ENCODE measurements at regions not wholly inside any gene's neighbourhood (a gene's known extent, or its start where the extent isn't known, plus 50 kb on each side); places are given as distances from the start of the nearest gene placed in this dataset.

DNA sequence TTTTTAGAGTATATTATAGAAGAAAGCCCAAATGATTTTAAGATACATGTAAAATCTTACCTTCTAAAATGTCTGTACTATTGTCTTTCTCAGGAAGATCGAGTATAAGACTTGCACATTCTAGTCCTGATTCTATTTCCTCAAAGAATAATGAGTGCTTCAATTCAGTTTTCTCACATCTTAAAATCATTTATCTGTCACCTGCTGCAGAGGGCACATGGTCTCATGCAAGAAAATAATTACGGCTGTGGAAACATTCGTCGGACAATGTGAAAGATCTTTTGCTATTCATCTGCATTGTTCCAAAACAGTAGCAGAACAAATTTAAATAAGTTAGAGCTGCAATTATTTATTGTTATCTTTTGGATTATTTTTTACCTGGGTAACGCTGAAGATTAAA lies 1403.5 kb downstream of the PCDH9 start:
- no peak overlapping the region for H3K4me3 ChIP-seq (replicated peaks in 1 of 3; ENCODE audit: insufficient read depth in 1 of 3, low read depth in 2 of 3, low read length in 3 of 3)
- no peak overlapping the region for H3K4me2 ChIP-seq (ENCODE audit: low read depth, low read length)
- FAIRE-seq (no peak), ATAC-seq (no peak), DNase-seq (ENCODE audit: low spot score) (no peak)
- H3K9ac ChIP-seq (ENCODE audit: insufficient read depth, low read depth, low read length) = no peak overlapping the region
- H3K4me1 ChIP-seq (ENCODE audit: insufficient read depth, low read length) = no peaks in the 10 kb centered on the region
- no TSS peak for BruUV-seq (replicated peaks)
- no peaks in the 10 kb centered on the region for H3K36me3 ChIP-seq (replicated peaks in 1 of 2; ENCODE audit: control insufficient read depth in 1 of 2, insufficient read depth in 2 of 2, low read length in 2 of 2)
- ChIA-PET CTCF (ENCODE audit: low intra/inter-chr PET ratio, low total read pairs) (no interaction called here), POLR2A (no interaction called here)
- no peak overlapping the region for H3K27ac ChIP-seq (ENCODE audit: extremely low read length, insufficient read depth, low read length)
- in situ Hi-C loops (cut with HindIII; ENCODE audit: extremely low pct_ligation_motif_present, low pct_unique_long_range_greater_than_20kb) (no loop called here), intact Hi-C loops (cut with micrococcal nuclease; ENCODE audit: unreplicated experiment) (no loop called here)
- no peaks in the 10 kb centered on the region for H3K9me3 ChIP-seq (ENCODE audit: low read length)
- H3K27me3 ChIP-seq (ENCODE audit: control insufficient read depth in 1 of 2, insufficient read depth in 2 of 2, low read length in 2 of 2) = no peaks in the 10 kb centered on the region
- TF ChIP-seq ZNF292 (CRISPR knock-in tag; IDR thresholded peaks at IDR 0.05; ENCODE audit: borderline replicate concordance, low read depth) (no peak), CREB1 (IDR thresholded peaks at IDR 0.05) (no peak), CREB1 (CRISPR knock-in tag; IDR thresholded peaks at IDR 0.05) (no peak)
- H2AFZ ChIP-seq (ENCODE audit: low read length) = no peak overlapping the region
- H3K79me2 ChIP-seq (ENCODE audit: insufficient read depth, low read length) = no peaks in the 10 kb centered on the region
- no peaks in the 10 kb centered on the region for H4K20me1 ChIP-seq (ENCODE audit: insufficient read depth, low read length)
- 47% methylated on average over 5 of the region's 5 CpGs for WGBS (ENCODE audit: low lambda C conversion rate)

DNA sequence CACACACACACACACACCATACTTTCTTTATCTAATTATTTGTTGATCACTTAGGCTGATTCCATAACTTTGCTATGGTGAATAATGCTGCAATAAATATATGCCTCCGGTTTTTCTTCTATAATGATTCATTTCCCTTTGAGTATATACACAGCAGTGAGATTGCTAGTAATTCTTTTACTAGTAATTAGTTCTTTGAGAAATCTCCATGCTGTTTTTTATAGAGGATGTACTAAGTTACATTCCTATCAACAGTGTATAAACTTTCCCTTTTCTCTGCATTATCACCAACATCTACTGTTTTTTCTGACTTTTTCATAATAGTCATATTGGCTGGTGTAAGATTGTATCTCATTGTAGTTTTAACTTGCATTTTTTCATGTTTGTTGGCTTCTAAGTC lies 1405.1 kb downstream of the PCDH9 start:
- H3K4me2 ChIP-seq (ENCODE audit: low read depth, low read length) = no peak overlapping the region
- no peaks in the 10 kb centered on the region for H4K20me1 ChIP-seq (ENCODE audit: insufficient read depth, low read length)
- H3K79me2 ChIP-seq (ENCODE audit: insufficient read depth, low read length) = no peaks in the 10 kb centered on the region
- H3K36me3 ChIP-seq (replicated peaks in 1 of 2; ENCODE audit: control insufficient read depth in 1 of 2, insufficient read depth in 2 of 2, low read length in 2 of 2) = no peaks in the 10 kb centered on the region
- H3K27ac ChIP-seq (ENCODE audit: extremely low read length, insufficient read depth, low read length) = no peak overlapping the region
- no peak overlapping the region for H2AFZ ChIP-seq (ENCODE audit: low read length)
- H3K9me3 ChIP-seq (ENCODE audit: low read length) = no peaks in the 10 kb centered on the region
- FAIRE-seq = no peak
- DNase-seq (ENCODE audit: low spot score) = no peak
- H3K4me3 ChIP-seq (replicated peaks in 1 of 3; ENCODE audit: insufficient read depth in 1 of 3, low read depth in 2 of 3, low read length in 3 of 3) = no peak overlapping the region
- ATAC-seq = no peak
- H3K9ac ChIP-seq (ENCODE audit: insufficient read depth, low read depth, low read length) = no peak overlapping the region
- no peaks in the 10 kb centered on the region for H3K4me1 ChIP-seq (ENCODE audit: insufficient read depth, low read length)
- 3% methylated on average over 1 of the region's 1 CpG for WGBS (ENCODE audit: low lambda C conversion rate)
- no peaks in the 10 kb centered on the region for H3K27me3 ChIP-seq (ENCODE audit: control insufficient read depth in 1 of 2, insufficient read depth in 2 of 2, low read length in 2 of 2)
- no TSS peak for BruUV-seq (replicated peaks)
- ChIA-PET POLR2A (no interaction called here), CTCF (ENCODE audit: low intra/inter-chr PET ratio, low total read pairs) (no interaction called here)
- intact Hi-C loops (cut with micrococcal nuclease; ENCODE audit: unreplicated experiment) = no loop called here
- in situ Hi-C loops (cut with HindIII; ENCODE audit: extremely low pct_ligation_motif_present, low pct_unique_long_range_greater_than_20kb) = no loop called here
- TF ChIP-seq POLR2A (IDR thresholded peaks at IDR 0.05; ENCODE audit: insufficient read depth in 1 of 2, low read depth in 2 of 2, low read length in 2 of 2) (no peak), PPARG (CRISPR knock-in tag; conservative IDR thresholded peaks at IDR 0.05) (no peak), TOPORS (CRISPR knock-in tag; IDR thresholded peaks at IDR 0.05) (no peak), ZNF367 (CRISPR knock-in tag; IDR thresholded peaks at IDR 0.05; ENCODE audit: borderline replicate concordance) (no peak), EHMT2 (IDR thresholded peaks at IDR 0.05; ENCODE audit: borderline replicate concordance, low read depth, low read length) (no peak), ZC3H4 (CRISPR knock-in tag; IDR thresholded peaks at IDR 0.05; ENCODE audit: borderline replicate concordance) (no peak), CBX5 (CRISPR knock-in tag; IDR thresholded peaks at IDR 0.05; ENCODE audit: borderline replicate concordance) (no peak), KDM5A (IDR thresholded peaks at IDR 0.05; ENCODE audit: borderline replicate concordance, low read length) (no peak), NKX3-1 (CRISPR knock-in tag; IDR thresholded peaks at IDR 0.05) (no peak), ZBTB42 (CRISPR knock-in tag; IDR thresholded peaks at IDR 0.05) (no peak), NFE2L1 (CRISPR knock-in tag; IDR thresholded peaks at IDR 0.05; ENCODE audit: borderline replicate concordance) (no peak), ETV5 (CRISPR knock-in tag; IDR thresholded peaks at IDR 0.05; ENCODE audit: borderline replicate concordance) (no peak), KAT7 (CRISPR knock-in tag; IDR thresholded peaks at IDR 0.05; ENCODE audit: borderline replicate concordance) (no peak), ZSCAN21 (CRISPR knock-in tag; IDR thresholded peaks at IDR 0.05; ENCODE audit: borderline replicate concordance) (no peak), ZNF720 (CRISPR knock-in tag; IDR thresholded peaks at IDR 0.05) (no peak)
- TF ChIP-seq, protein P1, sequence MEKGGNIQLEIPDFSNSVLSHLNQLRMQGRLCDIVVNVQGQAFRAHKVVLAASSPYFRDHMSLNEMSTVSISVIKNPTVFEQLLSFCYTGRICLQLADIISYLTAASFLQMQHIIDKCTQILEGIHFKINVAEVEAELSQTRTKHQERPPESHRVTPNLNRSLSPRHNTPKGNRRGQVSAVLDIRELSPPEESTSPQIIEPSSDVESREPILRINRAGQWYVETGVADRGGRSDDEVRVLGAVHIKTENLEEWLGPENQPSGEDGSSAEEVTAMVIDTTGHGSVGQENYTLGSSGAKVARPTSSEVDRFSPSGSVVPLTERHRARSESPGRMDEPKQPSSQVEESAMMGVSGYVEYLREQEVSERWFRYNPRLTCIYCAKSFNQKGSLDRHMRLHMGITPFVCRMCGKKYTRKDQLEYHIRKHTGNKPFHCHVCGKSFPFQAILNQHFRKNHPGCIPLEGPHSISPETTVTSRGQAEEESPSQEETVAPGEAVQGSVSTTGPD (CRISPR knock-in tag; IDR thresholded peaks at IDR 0.05) = no peak
- TF ChIP-seq, protein P2, sequence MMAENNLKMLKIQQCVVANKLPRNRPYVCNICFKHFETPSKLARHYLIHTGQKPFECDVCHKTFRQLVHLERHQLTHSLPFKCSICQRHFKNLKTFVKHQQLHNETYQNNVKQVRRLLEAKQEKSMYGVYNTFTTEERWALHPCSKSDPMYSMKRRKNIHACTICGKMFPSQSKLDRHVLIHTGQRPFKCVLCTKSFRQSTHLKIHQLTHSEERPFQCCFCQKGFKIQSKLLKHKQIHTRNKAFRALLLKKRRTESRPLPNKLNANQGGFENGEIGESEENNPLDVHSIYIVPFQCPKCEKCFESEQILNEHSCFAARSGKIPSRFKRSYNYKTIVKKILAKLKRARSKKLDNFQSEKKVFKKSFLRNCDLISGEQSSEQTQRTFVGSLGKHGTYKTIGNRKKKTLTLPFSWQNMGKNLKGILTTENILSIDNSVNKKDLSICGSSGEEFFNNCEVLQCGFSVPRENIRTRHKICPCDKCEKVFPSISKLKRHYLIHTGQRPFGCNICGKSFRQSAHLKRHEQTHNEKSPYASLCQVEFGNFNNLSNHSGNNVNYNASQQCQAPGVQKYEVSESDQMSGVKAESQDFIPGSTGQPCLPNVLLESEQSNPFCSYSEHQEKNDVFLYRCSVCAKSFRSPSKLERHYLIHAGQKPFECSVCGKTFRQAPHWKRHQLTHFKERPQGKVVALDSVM (CRISPR knock-in tag; IDR thresholded peaks at IDR 0.05) = no peak
